ENCODE measurements at regions not wholly inside any gene's neighbourhood (a gene's known extent, or its start where the extent isn't known, plus 50 kb on each side); places are given as distances from the start of the nearest gene placed in this dataset.
"Not testable (repeated sequence)": the region's sequence is repeated elsewhere in the genome, so short reads cannot be mapped to it uniquely, and the experiment has no call there.

DNA sequence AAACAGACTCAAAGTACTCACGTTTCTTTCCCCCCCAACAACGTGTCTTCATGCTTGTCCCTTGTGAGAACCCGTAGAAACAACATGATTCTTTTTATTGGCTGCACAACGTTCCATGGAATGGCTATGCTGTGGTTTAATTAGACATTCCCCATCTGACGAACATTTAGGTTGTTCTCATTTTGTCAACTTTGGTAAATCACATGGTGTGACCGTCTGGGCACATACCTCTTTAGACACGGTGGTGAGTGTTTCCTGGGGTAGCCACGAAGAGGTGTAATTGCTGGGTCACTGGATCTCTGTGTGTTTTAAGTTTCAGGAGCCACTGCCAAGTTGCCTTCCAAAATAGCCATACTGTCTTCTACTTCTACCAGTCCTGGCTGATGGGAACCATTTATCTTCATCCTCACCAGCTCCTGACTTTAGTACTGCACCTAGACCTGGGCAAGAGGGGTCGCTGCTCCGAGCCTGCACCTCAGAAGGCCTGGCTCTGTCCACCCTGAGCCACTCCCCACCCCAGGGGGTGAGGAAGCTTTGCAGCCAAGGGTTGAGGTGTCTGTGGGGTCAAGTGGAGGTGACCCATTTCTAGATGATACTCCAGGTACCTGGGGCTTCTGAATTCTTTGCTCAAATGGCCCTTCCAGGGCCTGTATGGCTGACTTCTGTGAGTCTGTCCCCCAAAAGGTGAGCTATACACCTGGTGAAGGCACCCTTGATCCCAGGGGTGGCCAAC, 84.7 kb downstream of the IRX5 start:
- DNase-seq (ENCODE audit: low spot score), result no peak

DNA sequence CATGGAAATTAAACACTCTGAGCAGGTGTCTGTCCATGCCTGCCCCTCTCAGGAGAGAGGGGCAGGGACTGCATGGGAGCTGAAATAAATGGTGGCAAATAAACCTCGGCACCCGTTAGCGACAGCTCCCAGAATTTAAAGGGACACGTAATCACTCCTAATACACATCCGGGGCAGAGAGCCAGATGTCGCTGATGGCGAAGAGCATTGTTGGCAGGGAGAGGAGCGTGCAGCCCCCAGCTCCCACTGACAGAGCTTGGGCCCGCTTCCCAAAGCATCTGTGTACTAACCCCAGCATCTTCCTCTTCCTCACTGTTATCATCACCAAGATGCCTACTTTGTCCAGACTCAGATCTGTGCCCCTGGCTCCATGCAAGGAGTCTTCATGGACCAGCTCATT, 85.8 kb downstream of the IRX5 start:
- no peak for DNase-seq (ENCODE audit: low spot score)

DNA sequence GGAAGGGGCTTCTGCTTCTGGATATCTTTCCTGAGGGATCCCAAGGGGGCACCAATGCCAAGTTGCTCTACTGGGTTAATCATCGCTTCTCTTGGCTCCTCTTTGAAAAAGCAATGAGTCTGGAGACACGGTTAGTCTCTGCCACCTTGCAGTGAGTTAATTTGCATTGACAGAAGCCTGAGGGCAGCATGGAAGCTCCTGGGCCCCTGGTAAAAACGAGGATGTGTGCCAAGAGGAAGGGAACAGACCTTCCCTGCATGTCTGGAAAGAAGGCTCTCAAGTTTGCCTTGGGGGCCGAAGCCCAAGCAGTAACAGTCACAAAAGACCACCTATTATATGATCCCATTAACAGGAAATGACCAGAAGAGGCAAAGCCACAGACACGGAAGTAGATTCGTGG, 86.7 kb downstream of the IRX5 start:
- no peak for DNase-seq (ENCODE audit: low spot score)

DNA sequence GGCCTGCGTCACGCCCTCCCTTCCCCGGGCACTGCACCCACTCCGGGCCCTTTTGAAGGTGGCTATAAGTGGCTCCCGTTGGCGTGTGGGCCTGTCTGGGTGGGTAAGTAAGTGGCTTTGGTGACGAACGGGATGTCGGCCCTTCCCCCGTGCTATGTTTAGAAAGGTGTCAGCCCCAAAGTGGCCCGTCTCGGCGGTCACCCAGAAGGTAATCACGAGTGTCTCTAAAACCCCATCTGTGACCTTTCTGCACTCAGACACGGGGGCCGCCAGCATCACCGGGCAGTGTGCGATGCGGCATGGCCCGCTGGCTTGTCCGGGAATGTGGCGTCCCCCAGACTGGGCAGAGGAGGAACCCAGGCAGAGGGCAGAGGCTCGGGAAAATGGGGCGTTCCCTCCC, 88.2 kb downstream of the IRX5 start:
- DNase-seq (ENCODE audit: low spot score), result no peak

DNA sequence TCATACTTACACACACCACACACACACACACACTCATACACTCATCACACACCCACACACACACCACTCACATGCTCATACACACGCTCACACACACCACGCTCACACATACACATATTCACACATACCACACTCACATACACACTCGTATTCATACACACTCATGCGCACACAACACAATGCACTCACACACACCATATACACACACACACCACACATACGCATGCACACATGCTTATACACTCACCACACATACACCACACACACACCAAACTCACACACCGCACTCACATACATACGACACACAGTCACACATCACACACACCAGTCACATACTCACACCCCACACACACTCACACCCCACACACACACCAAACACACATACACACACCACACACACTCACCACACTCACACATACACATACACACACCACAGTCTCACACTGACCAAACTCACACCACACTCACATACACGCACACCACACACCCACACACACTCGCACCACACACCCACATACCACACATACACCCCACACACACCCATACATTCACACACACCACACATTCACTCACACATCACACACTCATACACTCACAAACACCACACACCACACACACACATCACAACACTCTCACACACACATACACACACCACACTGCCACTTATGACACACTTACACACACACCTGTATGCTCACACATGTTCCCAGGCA, 88.9 kb downstream of the IRX5 start:
- no peak for DNase-seq (ENCODE audit: low spot score)

DNA sequence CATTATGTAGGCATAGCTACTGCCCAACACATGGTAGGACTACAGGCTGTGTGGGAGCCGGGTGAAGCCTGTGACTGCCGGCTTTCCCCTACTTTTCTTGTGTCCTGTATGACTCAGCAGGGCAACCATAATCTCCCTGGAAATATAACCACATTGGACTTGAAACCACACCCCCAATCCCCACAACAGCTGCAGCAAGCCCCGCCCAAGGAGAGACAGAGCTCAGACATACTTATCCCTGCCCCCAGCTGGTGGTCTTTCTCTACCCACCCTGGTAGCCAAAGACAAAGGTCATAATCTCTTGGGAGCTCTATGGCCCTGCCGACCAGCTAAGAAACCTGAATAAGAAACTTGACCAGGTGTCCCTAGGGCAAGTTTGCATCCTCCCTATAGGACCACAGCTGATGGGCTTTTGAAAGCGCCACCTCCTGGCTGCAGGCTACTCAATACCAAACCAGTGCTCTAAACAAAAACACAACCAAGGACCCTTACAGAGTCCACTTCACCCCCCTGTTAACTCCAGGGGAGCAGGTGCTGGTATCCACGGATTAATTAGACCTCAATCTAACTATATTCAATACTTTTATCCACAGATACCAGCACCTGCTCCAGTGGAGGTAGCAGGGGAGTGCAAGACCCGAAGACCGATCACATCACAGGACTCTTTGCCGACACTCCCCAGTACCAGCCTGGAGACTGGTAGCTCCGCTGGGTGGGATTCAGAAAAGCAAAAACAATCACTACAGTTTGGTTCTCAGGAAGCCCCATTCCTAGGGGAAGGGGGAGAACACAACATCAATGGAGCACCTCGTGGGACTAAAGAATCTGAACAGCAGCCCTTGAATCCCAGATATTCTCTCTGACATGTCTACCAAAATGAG, 91.2 kb downstream of the IRX5 start:
- no peak for DNase-seq (ENCODE audit: low spot score)

DNA sequence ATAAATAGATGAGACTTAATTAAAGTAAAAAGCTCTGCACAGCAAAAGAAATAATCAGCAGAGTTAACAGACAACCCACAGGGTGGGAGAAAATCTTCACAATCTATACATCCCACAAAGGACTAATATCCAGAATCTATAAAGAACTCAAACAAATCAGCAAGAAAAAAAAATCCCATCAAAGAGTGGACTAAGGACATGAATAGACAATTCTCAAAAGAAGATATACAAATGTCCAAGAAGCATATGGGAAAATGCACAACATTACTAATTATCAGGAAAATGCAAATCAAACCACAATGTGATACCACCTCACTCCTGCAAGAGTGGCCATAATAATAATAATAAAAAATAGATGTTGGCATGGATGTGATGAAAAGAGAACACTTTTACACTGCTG, 96.6 kb downstream of the IRX5 start:
- not testable (repeated sequence) for DNase-seq (ENCODE audit: low spot score)

DNA sequence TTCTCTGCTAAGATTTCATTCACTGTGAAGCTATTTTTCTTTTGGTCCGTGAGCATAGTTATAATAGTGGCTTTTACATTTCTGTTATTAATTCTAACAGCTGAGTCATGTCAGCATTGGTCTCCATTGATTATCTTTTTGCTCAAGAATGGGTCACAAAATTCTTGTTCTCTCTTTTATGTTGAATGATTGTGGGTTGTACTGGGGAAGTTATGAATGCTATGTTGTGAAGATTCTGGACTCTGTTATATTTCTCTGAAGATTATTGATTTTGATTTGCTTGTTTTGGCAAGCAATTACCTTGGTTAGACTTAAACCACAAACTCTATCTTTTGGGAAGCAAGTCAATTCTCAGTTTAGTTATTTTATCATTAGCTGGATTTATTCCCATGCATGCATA, 98.8 kb downstream of the IRX5 start:
- DNase-seq (ENCODE audit: low spot score), result no peak

DNA sequence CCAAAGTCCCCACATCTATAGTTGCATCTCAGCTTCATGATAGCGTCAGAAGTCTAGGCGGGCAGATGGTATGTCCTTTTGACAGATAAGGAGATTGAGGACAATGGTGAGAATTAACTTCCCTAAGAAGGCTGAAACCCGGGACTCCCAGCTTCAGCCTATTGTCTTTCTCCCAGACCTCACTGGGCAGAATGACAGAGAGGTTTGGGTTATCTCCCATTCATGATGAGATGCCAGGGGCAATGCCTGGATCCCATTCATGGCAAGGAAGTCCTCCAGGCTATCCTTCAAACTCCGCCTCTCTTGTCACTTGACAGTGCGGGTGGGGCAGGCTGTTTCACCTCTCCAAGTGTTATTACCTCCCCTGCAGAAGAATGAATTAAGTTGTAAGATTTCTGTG, 100.3 kb downstream of the IRX5 start:
- DNase-seq (ENCODE audit: low spot score), result no peak

DNA sequence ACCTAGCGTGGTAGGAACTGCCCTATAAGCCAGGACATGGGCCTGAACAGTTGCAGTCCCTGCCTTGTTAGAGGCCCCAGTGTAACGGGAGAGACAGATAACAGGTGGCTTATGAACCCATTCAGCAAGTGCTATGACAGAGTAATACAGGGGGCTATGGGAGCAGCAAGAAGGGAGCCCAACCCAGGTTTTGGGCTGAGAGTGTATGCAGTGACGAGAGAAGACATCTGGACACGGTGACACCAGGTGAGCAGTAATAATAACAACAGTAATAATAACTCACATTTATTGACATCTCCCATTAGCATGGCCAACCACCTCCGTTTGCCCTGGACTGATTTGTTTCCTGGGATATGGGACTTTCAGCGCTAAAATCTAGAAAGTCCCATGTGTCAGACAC, 100.8 kb downstream of the IRX5 start:
- no peak for DNase-seq (ENCODE audit: low spot score)

DNA sequence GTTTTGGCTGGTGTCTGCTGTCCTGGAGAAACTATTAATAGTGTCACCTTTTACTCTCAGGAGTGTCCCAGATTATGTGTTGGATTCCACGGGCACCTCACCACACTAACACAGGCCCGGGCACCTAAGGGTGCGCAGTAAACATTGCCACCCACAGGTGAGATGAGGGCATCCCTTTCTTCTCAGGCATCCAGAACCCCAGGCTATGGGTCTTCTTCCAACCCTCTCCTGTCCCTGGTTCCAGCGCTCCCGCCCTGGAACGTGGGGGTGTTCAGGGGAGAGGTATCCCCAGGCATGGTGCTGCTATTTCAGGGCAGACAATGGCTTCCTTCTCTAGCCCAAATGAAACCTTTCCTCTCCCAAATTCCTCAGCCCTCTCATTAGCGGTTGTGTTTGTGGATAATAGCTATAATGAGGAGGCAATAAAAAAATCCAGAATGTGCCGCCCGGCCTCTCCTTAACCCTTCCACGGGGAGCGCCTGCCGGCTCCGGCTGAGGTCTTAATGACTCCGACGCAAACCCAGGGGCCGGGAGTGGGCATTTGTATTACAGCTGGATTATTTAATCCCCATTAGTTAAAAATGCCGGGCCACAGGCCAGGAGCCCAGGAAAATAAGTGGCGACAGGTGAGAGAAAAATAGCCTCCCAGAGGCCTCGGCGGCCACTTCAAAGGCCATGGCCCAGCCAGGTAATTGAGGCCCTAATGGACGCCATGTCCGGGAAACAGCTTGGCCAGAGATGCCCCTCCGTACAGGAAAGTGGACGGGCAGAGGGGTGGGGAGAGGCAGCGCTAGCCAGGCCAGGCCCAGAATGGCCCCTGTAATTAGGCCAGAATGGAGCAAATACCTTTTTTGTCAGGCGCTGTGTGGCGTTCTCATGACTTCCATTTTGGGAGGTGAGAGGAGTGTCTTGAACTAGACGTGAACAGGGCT, 102.8 kb downstream of the IRX5 start:
- DNase-seq (ENCODE audit: low spot score), result no peak

DNA sequence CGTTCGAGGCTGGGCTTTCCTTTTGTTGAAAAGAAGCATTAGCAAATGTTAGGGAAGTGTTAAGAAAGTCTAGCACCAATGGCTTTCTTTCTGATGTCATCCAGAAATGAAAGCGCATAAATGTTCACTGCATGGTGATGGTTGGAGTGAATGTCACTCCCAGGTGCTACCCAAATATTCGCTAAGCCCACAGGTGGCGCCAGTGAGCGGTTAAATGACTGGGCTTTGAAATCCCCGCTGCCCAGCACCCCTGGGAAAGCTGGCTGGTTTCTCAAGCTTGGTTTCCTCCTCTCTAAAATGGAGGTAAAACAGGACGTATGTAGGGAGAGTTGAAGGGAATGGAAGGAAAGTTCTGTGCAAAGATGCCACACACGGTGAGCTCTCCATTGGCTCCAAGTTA, 104.4 kb downstream of the IRX5 start:
- peak; percentile 19 for DNase-seq (ENCODE audit: low spot score)

DNA sequence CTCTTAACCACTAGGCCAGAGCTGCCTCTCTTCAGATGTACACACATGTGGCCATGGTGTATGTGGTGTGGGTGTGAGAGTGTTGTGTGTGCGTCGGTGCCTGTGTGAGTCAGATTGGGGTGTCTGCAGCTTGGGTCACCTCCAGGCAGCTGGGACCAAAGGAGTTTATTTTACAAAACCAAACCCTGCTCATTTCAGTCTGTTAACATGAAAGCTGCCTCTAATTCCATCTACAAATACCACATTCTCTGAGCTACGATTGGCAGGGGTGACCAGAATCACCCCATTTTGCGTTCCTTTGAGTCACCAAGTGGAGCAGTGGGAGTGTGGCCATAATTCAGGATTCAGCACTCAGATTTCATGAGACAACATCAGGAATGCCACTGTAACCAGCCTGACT, 105.3 kb downstream of the IRX5 start:
- DNase-seq (ENCODE audit: low spot score), result no peak

DNA sequence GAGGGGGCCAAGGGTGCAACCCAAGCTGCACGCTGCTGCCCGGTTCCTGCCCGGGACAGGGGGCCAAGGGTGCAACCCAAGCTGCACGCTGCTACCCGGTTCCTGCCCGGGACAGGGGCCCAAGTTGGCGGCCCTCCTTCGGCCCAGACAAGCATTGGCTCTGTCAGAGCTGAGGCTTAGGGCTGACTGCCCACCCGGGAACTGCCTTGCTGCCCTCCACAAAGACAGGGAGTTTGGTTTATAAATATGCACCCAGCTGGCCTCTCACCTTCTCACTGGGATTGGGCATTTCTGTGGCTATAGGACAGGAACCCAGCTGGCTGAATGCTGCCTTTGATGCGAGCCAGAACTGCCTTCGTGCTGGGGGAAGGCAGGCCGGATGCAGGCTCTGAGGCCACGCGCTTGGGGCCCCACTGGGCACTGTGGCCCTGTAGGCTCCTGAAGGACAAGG, 105.7 kb downstream of the IRX5 start:
- no peak for DNase-seq (ENCODE audit: low spot score)

DNA sequence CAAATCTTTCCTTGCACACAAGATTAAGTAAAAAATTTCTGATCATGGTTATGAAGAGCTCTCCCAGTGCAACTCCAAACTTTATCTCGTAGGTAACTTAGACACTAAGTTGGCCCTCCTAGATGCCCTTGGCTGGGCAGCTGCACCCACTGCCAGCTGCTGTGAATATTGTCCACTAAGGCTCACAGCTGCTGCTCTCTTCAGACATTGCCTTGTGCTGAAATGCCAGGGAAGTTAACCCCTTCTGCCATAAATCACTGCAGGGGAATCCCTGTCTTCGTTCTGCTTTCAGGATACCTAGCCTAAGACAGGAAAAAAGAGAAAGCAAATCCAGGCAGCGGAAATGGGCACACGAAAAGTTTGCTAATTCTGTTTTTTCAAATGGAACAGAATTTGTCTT, 106.4 kb downstream of the IRX5 start:
- DNase-seq (ENCODE audit: low spot score), result no peak

DNA sequence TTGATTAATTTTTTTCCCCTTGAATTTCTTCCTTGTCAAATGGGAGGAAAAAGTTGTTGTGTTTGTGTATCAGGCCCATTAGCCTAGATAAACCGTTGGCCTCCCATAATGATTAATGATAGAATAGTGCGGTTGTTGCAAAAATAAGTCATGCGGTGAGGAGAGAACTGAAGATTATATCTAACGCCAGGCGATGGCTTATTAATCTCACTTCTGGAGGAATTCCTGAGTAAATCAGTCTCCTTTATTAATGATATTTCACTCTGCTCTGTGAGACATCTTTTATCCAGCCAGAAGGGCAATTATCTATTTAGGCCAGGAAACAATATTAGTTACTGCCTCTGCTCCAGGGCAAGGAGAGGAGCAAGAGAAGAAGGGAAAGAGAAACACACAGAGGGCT, 107.3 kb downstream of the IRX5 start:
- DNase-seq (ENCODE audit: low spot score), result no peak

DNA sequence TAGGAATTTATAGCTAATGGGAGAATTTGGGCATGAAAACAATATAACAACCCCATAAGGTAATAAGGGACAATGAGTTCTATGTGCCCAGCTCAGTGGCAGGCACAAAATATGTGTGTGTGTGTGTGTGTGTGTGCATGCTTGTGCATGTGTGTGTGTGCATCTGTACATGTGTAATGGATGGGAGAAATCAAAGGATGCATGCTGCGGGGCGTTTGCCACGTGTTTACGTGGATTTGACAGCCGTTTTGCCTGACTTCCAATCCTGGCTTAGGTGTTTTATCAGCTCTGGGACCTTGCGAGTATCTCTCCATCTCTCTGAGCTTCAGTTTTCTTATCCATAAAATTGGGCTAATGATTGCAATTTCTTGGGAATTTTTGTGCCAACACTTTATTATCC, 108.4 kb downstream of the IRX5 start:
- no peak for DNase-seq (ENCODE audit: low spot score)

DNA sequence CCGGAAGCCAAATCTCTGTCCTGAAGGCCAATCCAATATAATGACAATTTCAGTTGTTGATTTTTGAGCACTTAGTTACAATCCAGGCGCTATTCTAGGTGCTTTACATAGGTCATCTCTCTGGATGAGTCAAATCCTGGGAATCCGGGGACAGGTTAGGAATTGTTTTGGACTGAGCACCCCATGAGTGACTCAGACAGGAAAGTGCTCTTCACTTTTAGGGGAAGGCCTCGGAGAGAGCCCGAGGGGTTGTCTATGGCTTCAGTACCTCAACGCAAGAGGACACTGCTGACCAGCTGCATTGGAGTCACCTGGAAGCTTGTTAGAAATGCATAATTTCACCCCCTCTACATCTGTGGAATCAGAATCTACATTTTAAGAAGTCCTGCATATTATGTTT, 108.8 kb downstream of the IRX5 start:
- no peak for DNase-seq (ENCODE audit: low spot score)

DNA sequence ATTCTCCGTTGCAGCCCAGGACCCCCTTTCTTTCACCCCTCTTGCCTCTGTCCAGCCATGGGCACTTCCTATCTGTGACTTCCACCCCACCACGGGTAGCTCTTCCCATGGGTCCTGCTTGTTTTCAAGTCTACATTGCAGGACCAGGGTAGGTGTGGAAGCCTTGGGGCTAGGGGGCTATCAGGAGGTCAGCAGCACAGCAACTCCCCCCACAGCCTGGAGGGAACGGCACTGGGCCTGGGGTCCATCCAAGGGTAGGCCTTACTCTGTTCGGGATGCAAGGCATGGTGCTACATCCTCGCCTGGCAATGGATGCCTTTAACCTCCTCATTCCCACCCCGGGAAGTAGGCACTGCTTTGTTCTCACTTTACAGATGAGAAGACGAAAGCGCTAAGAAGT, 109.3 kb downstream of the IRX5 start:
- DNase-seq (ENCODE audit: low spot score), result no peak

DNA sequence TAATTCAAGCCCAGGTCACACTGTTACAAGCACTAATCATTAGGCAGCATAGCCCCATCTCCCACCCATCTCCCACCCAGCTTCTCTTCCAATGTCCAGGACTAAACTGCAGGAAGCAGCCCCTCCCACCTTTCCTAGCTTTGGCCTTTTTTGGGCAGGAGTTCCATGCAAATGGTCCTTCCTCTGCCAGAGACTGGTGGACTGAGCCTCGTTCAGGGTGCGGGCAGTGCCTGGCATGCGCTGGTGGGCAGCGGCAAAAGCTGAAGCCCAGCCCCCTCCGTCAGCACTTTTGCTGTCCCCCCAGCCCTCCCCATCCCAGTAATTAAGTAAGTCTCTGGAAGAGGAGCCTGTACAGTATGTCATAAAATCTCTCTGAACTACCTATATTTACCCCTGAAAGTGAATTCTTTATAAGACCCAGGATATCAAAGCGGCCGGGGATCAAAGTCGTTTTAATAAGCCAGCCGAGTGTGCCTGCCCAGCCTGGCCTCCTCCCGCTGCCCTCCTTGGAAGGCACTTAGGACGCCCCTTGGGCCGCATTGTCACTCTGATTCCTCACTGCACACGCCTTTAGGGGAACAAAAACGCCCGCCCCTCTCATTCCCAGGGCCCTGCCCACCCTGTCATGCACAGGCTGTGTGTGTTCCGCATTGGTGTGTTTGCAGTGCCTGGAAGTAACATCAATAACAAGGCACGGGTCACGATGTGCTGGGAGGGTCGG, 109.9 kb downstream of the IRX5 start:
- no peak for DNase-seq (ENCODE audit: low spot score)

Measured in mucosa of gallbladder (tissue), 1 donor.